ENCODE measurements at regions not wholly inside any gene's neighbourhood (a gene's known extent, or its start where the extent isn't known, plus 50 kb on each side); places are given as distances from the start of the nearest gene placed in this dataset.

DNA sequence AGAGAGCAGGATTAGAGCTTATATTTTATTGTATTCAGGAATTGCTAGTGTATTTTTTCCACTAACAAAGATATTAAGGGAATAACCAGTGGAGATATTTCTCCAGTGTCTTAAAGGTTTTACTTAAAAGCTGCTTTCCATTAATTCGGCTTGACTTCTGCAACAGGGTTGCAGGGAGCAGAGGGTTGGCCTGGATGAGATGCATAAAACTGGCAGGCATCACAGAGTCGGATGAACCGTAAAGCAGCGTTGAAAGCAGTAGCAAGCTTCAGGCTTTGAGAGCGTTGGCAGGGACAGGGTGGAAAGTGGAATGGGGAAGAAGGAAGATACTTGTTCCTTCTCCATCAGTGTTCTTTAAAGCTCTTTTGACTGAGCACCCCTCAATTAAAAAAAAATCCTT is 237.2 kb downstream of the LMO4 start:
- TF ChIP-seq, protein P1, sequence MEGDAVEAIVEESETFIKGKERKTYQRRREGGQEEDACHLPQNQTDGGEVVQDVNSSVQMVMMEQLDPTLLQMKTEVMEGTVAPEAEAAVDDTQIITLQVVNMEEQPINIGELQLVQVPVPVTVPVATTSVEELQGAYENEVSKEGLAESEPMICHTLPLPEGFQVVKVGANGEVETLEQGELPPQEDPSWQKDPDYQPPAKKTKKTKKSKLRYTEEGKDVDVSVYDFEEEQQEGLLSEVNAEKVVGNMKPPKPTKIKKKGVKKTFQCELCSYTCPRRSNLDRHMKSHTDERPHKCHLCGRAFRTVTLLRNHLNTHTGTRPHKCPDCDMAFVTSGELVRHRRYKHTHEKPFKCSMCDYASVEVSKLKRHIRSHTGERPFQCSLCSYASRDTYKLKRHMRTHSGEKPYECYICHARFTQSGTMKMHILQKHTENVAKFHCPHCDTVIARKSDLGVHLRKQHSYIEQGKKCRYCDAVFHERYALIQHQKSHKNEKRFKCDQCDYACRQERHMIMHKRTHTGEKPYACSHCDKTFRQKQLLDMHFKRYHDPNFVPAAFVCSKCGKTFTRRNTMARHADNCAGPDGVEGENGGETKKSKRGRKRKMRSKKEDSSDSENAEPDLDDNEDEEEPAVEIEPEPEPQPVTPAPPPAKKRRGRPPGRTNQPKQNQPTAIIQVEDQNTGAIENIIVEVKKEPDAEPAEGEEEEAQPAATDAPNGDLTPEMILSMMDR (IDR thresholded peaks at IDR 0.05) = no peak
- no peak for TF ChIP-seq ZFX (IDR thresholded peaks at IDR 0.05; ENCODE audit: borderline replicate concordance)
